CD14-positive monocyte (primary cell): ENCODE measurements at regions not wholly inside any gene's neighbourhood (a gene's known extent, or its start where the extent isn't known, plus 50 kb on each side); places are given as distances from the start of the nearest gene placed in this dataset.

ENCODE experiments used
- DNase-seq, 3 donors: peaks; one replicate each; pipeline ENCODE4 v3.0.0-alpha.2; 2011 to 2022
- H2AFZ ChIP-seq: 2 replicates; pipeline ENCODE4 v1.6.0; 2012; ENCODE audit warnings: mild to moderate bottlenecking, low read depth, low read length, inconsistent platforms; ENCODE audit not compliant: insufficient read depth, poor library complexity, severe bottlenecking
- H3K27ac ChIP-seq, 2 donors: 1 replicate in 1 of 2; 2 replicates in 1 of 2; pipeline ENCODE4 v1.5.1; 2012 to 2013; ENCODE audit warnings: low read length in 2 of 2, control low read depth in 1 of 2, inconsistent platforms in 1 of 2, low read depth in 1 of 2, mild to moderate bottlenecking in 1 of 2
- H3K27me3 ChIP-seq, 2 donors: one replicate each; pipeline versions ENCODE4 v1.6.0 to v1.6.1; 2011 to 2013; ENCODE audit warnings: low read length in 2 of 2; ENCODE audit not compliant: control insufficient read depth in 2 of 2, insufficient read depth in 2 of 2
- H3K36me3 ChIP-seq, 2 donors: replicated peaks in 1 of 2; 1 replicate in 1 of 2; 2 replicates in 1 of 2; pipeline versions ENCODE4 v1.5.1 to v1.6.1; 2012 to 2013; ENCODE audit warnings: low read length in 2 of 2, control low read depth in 1 of 2, inconsistent platforms in 1 of 2, mild to moderate bottlenecking in 1 of 2; ENCODE audit not compliant: insufficient read depth in 2 of 2, control insufficient read depth in 1 of 2
- H3K4me1 ChIP-seq, 2 donors: 1 replicate in 1 of 2; 2 replicates in 1 of 2; pipeline versions ENCODE4 v1.5.1 to v1.6.1; 2012 to 2013; ENCODE audit warnings: low read length in 2 of 2, control low read depth in 1 of 2, inconsistent platforms in 1 of 2, mild to moderate bottlenecking in 1 of 2, moderate library complexity in 1 of 2; ENCODE audit not compliant: insufficient read depth in 2 of 2, control insufficient read depth in 1 of 2
- H3K4me2 ChIP-seq: replicated peaks from 2 replicates; pipeline ENCODE3; 2012; ENCODE audit warnings: low read length, moderate library complexity, mild to moderate bottlenecking; ENCODE audit not compliant: poor library complexity, severe bottlenecking; ENCODE audit errors: extremely low read depth
- H3K4me3 ChIP-seq, 3 experiments: fragments of 200-600 bp in 1 of 3; sonication (generic) in 1 of 3; replicated peaks in 1 of 3; 1 replicate in 2 of 3; 2 replicates in 1 of 3; pipeline ENCODE4 v1.5.1; 2011 to 2013; ENCODE audit warnings: low read length in 3 of 3, mild to moderate bottlenecking in 3 of 3, control low read depth in 2 of 3, low read depth in 2 of 3, inconsistent platforms in 1 of 3, moderate library complexity in 1 of 3
- H3K79me2 ChIP-seq: 2 replicates; pipeline ENCODE4 v1.6.0; 2012; ENCODE audit warnings: mild to moderate bottlenecking, control low read depth, inconsistent platforms, low read length, moderate library complexity; ENCODE audit not compliant: insufficient read depth
- H3K9ac ChIP-seq: 2 replicates; pipeline ENCODE4 v1.6.0; 2017; ENCODE audit warnings: low read length, mild to moderate bottlenecking; ENCODE audit not compliant: insufficient read depth, poor library complexity, severe bottlenecking
- H3K9me3 ChIP-seq, 2 donors: replicated peaks in 1 of 2; 1 replicate in 1 of 2; 2 replicates in 1 of 2; pipeline versions ENCODE4 v1.5.1 to v1.6.1; 2012 to 2013; ENCODE audit warnings: low read length in 2 of 2, control low read depth in 1 of 2; ENCODE audit not compliant: control insufficient read depth in 1 of 2, insufficient read depth in 1 of 2
- H4K20me1 ChIP-seq: 2 replicates; pipeline ENCODE4 v1.6.0; 2012; ENCODE audit warnings: mild to moderate bottlenecking, low read length, control low read depth, moderate library complexity; ENCODE audit not compliant: insufficient read depth
- H3K27ac Mint-ChIP-seq, 7 donors: one replicate each; pipeline ENCODE4 v1.8.0; 2020; ENCODE audit warnings: mild to moderate bottlenecking in 7 of 7, mixed read lengths in 7 of 7, moderate library complexity in 6 of 7, inconsistent platforms in 2 of 7
- H3K27me3 Mint-ChIP-seq, 3 donors: one replicate each; pipeline ENCODE4 v1.8.0; 2021 to 2022; ENCODE audit warnings: low read depth in 3 of 3, mild to moderate bottlenecking in 3 of 3, mixed read lengths in 3 of 3, moderate library complexity in 3 of 3, inconsistent platforms in 1 of 3
- H3K36me3 Mint-ChIP-seq, 2 donors: one replicate each; pipeline ENCODE4 v1.8.0; 2020; ENCODE audit warnings: mixed read lengths in 2 of 2, inconsistent platforms in 1 of 2, mild to moderate bottlenecking in 1 of 2
- H3K4me1 Mint-ChIP-seq: one replicate; pipeline ENCODE4 v1.8.0; 2020; ENCODE audit warnings: mild to moderate bottlenecking, mixed read lengths
- H3K4me3 Mint-ChIP-seq, 2 donors: one replicate each; pipeline ENCODE4 v1.8.0; 2020; ENCODE audit warnings: mild to moderate bottlenecking in 2 of 2, mixed read lengths in 2 of 2, moderate library complexity in 1 of 2
- H3K9me3 Mint-ChIP-seq, 7 donors: one replicate each; pipeline ENCODE4 v1.8.0; 2020 to 2022; ENCODE audit warnings: mixed read lengths in 7 of 7, mild to moderate bottlenecking in 6 of 7, moderate library complexity in 6 of 7, inconsistent platforms in 2 of 7
- WGBS: methylation state at CpG from one replicate; pipeline ENCODE4 v1.1.5; 2013; ENCODE audit warnings: missing lambda C conversion rate; ENCODE audit not compliant: insufficient coverage; 5-methylcytosine and 5-hydroxymethylcytosine counted together
- intact Hi-C, 2 donors: fragments of 100-400 bp; cut with micrococcal nuclease; formaldehyde crosslinking; loops; one replicate each; pipeline versions ENCODE4 v1.15.0 to v1.15.1; 2023
- TF ChIP-seq, protein P1 (sequence below): fragments of 200-600 bp; IDR thresholded peaks from one replicate; pipeline ENCODE4 v1.8.0; 2022; ENCODE audit warnings: antibody characterized with exemption, mild to moderate bottlenecking

- Histone ChIP-seq H2AFZ (no peak overlapping the region), H3K4me2 (no peak overlapping the region), H3K9ac (no peak overlapping the region), H3K4me3 (no peak overlapping the region), H3K79me2 (no peaks in the 10 kb centered on the region), H3K36me3 (no peaks in the 10 kb centered on the region), H3K9me3 (no peaks in the 10 kb centered on the region), H3K4me1 (no peaks in the 10 kb centered on the region), H3K27ac (no peak overlapping the region), H4K20me1 (no peaks in the 10 kb centered on the region), H3K27me3 (no peaks in the 10 kb centered on the region)
- no peak for DNase-seq
- Mint-ChIP-seq H3K27me3 (peaks cover 0 to 2% (median 2%) of the 10 kb centered on the region in 3 donors), H3K9me3 (peaks cover 0 to 1% (median 0%) of the 10 kb centered on the region in 7 donors), H3K4me1 (no peaks in the 10 kb centered on the region), H3K27ac (no peak overlapping the region), H3K4me3 (no peak overlapping the region), H3K36me3 (no peaks in the 10 kb centered on the region)
- intact Hi-C loops = no loop called here
- TF ChIP-seq, protein P1, sequence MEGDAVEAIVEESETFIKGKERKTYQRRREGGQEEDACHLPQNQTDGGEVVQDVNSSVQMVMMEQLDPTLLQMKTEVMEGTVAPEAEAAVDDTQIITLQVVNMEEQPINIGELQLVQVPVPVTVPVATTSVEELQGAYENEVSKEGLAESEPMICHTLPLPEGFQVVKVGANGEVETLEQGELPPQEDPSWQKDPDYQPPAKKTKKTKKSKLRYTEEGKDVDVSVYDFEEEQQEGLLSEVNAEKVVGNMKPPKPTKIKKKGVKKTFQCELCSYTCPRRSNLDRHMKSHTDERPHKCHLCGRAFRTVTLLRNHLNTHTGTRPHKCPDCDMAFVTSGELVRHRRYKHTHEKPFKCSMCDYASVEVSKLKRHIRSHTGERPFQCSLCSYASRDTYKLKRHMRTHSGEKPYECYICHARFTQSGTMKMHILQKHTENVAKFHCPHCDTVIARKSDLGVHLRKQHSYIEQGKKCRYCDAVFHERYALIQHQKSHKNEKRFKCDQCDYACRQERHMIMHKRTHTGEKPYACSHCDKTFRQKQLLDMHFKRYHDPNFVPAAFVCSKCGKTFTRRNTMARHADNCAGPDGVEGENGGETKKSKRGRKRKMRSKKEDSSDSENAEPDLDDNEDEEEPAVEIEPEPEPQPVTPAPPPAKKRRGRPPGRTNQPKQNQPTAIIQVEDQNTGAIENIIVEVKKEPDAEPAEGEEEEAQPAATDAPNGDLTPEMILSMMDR = no peak
Observed at GRCh38 chr2:19683556-19683955, 218.2 kb downstream of the TTC32 start.

DNA sequence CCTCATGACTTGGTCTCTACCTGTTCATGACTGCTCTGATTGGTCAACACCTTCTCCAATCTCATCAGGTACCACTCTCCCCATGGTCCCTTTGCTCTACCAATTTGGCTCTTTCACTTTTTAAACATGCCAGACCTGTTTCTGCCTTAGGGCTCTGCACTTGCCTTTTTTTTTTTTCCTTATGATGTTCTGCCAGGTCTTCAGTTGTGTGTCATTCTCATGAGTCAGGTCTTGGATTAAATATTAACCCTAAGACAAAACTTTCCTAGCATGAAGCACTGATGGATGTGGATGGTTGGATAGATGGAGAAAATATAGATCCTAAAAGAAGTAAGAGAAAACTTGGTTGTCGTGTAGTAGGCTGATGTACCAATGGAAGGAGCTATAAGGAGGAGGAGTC, 219.3 kb downstream of the TTC32 start:
- Histone ChIP-seq H3K4me3 (no peak overlapping the region), H3K4me2 (no peak overlapping the region), H3K4me1 (no peaks in the 10 kb centered on the region), H2AFZ (no peak overlapping the region), H3K36me3 (no peaks in the 10 kb centered on the region), H3K9me3 (no peaks in the 10 kb centered on the region), H3K9ac (no peak overlapping the region), H3K27ac (no peak overlapping the region), H4K20me1 (no peaks in the 10 kb centered on the region), H3K79me2 (no peaks in the 10 kb centered on the region), H3K27me3 (no peaks in the 10 kb centered on the region)
- H3K36me3 Mint-ChIP-seq = no peaks in the 10 kb centered on the region
- WGBS = 88% methylated on average over 1 of the region's 1 CpG
- H3K4me1 Mint-ChIP-seq = no peaks in the 10 kb centered on the region
- H3K4me3 Mint-ChIP-seq = no peak overlapping the region
- intact Hi-C loops = no loop called here
- no peak overlapping the region for H3K27ac Mint-ChIP-seq
- no peak for DNase-seq
- TF ChIP-seq, protein P1 = no peak
- peaks cover 0 to 2% (median 2%) of the 10 kb centered on the region in 3 donors for H3K27me3 Mint-ChIP-seq
- H3K9me3 Mint-ChIP-seq = peaks cover 0 to 1% (median 0%) of the 10 kb centered on the region in 7 donors
